Putamen (tissue), 1 donor: ENCODE measurements at regions not wholly inside any gene's neighbourhood (a gene's known extent, or its start where the extent isn't known, plus 50 kb on each side); places are given as distances from the start of the nearest gene placed in this dataset.
A peak's percentile ranks its signal among the peaks of the same experiment; 100 is the strongest.
"Not testable (repeated sequence)": the region's sequence is repeated elsewhere in the genome, so short reads cannot be mapped to it uniquely, and the experiment has no call there.

Experiments used
- DNase-seq: peaks from one replicate; pipeline ENCODE4 v3.0.0-alpha.2; 2016; ENCODE audit warnings: low spot score

DNA sequence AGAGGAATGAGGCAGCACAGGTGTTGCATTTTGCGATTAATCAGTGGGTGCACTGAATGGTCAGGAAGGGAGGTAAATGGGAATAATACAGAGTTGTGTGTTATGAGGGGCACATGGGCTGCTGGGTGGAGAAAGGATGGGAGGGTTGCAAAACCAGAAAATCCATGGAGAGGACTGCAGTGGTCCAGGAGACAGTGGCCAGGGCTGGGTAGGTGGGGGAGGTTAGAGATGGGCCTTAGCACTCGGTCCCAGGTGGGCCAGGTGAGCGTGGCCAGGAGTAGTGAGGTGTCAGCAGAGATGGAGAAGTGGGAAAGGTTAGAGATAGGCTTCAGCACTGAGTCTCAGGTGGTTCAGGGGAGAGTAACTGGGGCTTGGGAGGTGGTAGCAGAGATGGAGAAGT lies 399.1 kb upstream of the LARGE1 start:
- no peak for DNase-seq

DNA sequence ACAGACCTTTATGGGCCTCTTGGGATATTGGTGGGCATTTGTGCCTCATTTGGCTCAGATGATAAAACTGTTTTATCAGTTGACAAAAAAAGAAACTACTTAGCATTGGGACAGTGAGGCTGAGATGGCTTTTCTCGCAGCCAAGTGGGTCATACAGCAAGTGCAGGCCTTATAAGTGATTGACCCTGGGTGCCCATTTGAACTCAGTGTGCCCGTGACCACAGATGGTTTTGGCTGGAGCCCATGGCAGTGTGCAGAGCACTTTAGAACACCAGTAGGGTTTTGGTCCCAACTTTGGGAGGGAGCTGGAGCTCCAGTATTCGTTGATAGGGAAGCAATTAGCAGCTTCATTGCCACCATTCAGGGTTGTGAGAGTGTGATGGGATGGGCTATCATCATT lies 404.5 kb upstream of the LARGE1 start:
- no peak for DNase-seq

DNA sequence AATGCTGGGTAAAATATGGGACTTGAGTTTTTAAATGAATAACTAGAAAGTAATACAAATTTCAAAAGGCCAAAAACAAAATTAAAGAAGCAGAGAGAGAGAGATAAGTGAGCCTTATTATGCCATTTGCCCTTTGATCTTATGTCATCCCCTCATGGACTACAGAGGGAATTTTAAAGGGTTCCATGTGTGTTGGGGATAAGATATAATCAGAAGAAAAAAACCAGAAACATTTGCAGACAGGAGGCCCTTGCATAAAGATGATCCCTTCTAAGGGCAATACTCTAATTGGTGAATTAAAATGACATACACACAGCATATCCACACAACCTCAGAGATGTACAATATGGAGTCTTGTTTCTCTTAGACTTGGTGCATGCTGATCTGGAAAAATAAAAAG lies 406.6 kb upstream of the LARGE1 start:
- DNase-seq, result no peak

DNA sequence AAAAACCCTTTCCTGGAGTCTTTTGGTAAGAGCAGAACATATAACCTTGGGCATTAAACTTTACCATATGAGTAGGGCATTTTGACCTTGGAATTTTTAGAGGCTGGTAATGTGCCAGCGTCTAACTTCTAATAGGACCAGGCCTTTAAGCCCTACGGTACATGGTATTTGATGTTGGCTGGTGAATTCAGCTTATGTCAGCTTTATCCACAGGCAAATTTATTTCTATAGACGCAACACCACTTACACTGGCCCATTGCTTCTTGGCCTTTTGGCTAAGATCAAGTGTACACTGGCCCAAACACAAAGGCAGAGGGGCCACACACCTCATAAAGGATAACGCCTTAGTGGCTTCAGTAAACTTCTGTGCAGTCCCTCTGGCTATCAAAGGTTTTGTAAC lies 410.2 kb upstream of the LARGE1 start:
- no peak for DNase-seq

DNA sequence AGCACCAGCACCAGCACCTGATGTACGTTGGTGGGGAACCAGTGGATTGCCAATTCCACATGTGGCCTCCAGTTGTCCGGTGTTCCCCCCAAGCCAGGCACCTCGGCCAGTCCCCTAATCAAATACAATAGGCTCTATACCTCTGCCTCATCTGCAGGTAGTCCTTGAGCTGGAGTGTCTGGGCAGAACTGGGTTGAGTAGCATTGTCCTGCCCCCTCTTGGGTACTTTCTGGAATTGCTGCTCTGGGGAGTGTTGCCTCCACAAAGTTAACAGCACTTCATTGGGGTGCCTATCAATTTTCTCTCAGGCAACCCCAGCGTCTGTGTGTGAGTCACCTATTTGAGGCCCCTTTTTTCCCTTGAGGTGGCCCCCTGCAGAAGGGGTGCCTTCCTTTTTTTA lies 413.0 kb upstream of the LARGE1 start:
- no peak for DNase-seq

DNA sequence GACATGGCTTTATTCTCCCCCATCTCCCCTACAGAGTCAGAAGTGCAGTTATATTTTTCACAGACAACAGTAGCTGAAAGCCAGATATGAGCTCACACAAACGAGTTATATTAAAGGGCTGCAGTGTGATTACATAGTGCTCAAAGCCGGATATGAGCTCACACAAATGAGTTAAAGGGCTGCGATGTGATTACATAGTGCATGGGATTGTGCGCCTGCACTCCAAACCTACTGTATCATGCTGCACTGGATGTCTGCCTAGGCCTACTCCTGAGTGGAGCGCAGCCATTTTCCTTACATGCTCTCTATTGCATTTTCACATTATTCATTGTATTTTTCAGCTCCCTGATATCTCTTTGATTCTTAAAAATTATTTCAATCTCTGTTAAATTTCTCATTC lies 414.6 kb upstream of the LARGE1 start:
- no peak for DNase-seq

DNA sequence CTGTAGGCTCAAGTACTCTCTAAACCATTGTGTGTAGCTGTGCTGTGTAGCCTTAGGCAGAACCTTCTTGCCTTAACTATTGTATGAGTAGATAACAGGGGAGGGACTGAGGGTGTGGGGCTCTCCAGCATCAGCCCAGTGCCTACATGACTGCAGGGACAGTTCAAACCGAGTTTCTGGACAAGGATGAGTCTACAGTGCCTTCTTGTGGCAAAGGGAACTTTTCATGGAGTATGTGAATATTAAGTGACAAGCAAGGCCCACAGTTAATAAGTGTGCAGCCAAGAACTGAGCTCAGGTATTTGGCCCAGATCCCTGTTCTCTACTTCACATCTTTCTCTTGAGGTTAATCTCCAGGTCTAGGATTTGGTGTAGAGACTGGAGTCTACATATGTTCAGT lies 424.4 kb upstream of the LARGE1 start:
- DNase-seq, result no peak

DNA sequence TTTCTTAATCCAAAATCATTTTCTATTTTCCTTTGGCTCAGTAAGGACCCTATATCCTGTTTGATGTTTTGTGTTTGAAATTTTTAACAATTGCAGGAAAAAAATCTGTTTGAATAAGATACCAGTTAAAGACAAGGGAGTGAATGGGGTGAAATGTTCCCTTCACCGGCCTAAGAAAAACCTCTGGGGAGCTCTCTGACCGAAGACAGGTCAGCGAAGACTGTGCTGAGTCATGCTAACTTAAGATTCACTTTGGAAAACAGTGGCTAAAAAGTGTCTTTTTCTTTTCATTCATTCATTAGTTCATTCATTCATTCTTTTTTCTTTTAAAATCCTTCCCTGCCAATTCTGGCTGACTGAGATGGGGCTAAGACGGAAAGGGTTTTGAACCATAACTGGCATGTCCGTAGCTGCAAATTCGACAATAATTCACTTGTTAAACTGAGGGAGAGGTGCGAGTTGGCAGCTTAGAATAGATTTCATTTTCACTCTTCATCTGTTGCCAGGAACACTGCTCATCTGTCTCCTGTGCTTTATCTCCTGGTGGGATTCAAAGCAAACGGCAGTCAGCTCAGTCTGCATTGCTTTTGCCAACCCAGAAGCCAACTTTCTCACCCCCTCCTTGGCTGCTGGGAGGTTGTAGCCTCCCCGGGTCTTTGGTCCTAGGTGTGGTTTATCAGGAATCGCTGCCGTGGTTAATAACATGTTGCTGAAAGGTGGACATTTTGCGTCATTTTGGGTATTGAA lies 434.0 kb upstream of the LARGE1 start:
- DNase-seq, result no peak

DNA sequence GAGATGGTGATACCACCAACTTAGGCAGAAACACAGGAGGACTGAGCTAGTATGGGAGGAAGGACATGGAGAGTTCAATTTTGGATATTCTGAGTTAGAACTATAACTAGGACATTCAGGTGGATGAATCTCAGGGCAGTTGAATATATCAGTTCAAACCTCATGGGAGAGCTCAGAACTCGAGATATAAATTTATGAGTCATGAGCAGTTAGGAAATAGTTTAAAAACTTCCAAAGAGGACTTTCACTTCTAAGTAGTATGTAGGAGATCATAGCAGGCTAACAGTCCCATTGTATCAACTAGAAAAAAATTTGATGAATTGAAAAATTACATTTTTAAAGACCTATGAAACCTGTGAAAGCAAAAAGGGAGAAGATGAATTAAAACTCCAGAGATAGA lies 436.2 kb upstream of the LARGE1 start:
- DNase-seq, result no peak

DNA sequence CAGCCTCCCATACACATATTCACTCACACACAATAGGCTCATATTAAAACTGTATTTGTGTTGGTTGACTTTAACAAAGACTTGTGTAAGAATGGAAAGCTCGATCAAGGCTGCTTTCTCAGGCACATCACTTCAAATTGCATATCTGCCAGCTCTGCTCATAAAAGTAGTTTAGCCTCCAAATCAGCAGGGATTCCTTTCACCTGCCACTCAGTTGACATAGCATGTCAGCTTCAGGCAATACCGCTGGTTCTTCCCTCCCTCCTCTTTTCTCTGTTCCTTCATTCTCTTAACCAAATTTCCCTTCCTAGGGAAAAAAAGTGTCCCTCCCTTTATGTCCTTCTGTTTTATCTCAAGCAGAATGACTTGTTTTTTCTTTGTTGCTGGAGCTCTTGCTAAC lies 450.4 kb upstream of the LARGE1 start:
- DNase-seq, result no peak

DNA sequence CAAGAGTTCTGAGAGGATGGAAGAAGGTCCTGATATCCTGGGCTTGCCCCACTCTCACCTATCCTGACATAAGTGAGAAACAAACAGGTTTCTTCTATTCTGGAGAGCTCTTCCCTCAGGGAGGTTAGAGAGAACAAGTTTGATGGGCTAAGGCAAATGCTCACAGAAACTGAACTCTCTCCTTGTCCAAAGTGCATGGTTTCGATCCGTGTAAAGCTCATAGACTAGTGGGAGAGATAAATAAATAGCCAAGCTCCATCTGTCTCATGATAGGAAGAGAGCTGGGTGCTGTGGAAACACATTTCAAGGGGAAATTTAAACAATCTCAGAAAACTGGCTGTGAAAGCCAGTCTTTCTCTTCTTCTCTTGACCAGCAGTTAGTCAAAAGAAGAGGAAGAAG lies 459.5 kb upstream of the LARGE1 start:
- DNase-seq, result no peak

DNA sequence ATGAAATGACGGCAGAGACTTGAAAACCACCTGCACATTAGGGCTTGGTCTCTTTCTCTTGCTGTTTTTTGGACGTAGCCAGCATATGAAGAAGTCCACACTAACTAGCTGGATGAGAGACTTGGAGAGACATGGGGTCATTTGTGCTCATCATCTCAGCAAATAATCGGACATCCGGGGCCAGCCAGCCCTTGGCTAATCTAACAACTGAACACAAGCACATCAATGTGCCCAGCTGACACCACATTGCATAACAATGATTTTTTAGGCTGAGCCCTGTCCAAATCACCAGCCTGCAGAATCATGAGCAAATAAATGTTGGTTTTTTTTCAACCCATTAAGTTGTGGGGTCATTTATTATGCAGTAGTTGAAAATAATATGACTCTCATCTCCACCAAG lies 460.3 kb upstream of the LARGE1 start:
- DNase-seq, result no peak

DNA sequence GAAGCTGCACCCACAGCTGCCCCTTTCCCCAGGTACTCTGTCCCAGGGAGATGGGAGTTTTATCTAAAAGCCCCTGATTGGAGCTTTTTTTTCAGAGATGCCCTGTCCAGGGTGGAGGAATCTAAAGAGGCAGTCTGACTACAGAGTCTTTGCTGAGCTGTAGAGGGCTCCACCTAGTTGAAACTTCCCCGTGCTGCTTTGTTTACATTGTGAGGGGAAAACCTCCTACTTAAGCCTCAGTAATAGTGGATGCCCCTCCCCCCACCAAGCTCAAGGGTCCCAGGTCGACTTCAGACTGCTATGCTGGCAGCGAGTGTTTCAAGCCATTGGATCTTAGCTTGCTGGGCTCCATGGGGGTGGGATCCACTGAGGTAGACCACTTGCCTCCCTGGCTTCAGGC lies 470.1 kb upstream of the LARGE1 start:
- DNase-seq, result no peak

DNA sequence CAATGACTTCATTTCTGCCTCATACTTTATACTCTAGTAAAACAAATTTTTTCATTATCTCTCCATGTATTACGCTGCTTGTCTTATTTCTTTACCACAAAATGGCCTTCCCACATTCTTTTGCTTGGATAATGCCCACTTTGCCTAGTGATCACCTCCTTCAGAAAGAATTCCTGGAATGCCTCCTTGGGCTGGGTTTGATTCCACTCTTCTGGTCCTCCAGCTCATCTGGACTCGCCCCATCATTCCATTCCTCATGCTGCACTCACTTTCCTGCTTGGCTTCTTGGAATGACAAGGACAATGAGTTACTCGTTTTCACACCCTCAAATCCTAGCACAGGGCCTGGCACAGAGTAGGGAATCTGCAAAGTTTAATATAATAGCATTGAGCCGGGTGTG lies 475.1 kb upstream of the LARGE1 start:
- DNase-seq, result no peak

DNA sequence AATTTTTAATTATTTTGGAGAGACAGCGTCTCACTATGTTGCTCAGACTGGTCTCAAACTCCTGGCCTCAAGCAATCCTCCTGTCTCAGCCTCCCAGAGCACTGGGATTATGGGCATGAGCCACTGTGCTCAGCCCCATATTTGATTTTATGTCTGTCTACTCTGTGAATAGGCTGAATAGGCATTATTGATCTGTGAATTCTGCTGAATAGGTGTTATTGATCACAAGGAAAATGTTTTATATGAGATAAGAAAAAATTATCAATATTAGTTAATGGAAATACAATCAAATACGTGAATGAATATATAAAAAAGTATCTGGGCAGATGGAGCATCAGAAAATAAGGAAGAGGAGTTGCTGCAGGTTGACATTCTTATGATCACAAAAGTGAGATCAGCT lies 483.4 kb upstream of the LARGE1 start:
- no peak for DNase-seq

DNA sequence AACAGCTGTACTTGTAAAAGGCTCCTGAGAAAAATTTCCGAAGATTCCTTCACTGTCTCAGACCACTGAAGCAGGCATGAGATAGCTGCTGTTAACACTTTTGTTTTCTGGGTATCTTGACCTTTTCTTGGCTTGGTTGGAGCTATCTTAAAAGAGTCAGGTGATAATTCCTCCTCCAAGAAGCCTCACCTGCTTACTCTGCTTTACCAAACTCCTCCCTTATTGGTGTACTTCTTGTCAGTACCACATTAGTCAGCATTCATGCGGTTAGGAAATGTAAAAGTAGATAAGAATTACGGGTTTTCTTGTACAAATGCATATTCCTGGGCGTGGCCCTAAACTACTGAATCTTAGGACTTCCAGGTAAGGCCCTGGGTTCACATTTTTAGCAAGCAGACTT lies 489.8 kb upstream of the LARGE1 start:
- DNase-seq, result no peak

DNA sequence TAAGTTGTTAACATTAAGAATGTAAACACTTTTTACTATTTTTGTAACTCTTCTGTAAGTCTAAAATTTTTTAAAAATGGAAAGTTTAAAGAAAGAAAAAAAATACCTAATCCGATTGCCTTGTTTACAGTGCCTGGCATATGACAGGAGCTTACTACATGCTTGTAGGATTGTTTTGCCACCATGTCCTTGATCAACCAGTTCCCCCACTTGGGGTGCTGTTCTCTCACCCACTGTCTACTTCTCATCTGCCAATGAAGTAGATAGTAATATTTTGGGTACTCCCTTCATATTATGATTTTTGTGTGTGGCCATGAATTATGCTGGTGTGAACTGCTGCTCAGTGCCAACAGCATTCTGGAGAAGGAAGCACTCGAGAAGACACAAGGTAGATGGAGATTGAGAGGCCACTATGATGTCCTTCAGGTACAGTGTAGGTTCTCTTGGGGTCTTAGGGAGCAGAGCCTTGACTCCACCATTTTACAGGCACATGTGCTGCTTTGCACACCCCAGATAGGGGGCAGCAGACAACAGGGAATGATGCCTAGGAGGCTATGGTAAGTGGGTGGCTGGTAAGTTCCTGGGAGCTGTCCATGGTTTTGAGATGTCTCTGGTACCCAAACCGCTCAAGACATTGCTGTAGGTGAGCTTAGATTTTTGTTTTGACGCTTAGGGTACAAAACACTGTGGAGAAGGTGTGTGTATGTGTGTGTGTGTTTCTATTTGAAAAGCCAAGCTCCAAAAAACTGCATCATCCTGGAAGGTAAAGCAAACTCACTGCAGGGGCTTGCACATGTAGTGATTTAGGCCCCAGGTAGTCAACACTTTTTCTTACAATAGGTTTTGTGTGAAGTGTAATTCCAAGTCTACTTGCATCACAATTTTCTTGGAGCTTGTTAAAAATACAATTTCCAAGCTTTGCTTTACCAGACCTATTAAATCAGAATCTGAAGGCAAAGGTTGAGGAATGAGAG lies 494.5 kb upstream of the LARGE1 start:
- peak; percentile 0 for DNase-seq

DNA sequence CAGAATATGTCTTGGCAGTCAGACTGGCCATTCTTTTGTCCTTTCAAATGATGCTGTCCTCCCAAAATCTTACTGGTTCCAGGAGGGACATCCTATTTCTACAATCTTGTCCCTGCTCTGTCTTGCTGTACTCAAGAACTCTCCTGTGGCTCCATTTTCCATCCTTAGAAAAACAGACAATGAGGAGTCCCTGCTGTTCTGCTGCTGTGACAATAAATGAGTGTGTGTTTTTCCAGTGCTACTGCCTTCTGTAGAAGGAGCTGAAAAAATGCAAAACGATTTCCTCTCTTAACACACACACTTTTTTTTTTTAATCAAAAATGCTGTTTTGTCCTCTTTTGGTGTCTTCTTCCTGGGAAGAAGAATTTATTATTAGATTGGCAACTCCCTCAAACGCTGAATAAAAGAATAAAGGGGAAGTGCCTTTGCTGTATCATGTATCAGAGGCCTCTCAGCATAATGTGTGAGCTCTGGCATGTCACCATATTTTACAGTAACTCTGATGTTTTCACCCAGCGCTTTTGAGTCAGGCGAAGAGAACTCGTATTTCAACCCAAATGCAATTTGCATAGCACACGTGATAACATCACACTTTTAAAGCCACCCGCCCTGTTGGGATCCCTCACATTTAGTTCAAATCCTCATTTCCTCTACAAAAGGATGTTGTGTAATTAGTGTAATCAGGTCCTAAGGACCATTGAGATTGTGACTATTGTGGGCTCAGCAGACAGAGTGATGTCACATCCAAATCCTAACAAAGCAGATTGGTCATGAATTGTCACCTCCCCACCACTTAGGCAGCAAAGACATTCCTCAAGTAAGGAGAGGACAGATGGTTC lies 496.0 kb upstream of the LARGE1 start:
- DNase-seq, result no peak

DNA sequence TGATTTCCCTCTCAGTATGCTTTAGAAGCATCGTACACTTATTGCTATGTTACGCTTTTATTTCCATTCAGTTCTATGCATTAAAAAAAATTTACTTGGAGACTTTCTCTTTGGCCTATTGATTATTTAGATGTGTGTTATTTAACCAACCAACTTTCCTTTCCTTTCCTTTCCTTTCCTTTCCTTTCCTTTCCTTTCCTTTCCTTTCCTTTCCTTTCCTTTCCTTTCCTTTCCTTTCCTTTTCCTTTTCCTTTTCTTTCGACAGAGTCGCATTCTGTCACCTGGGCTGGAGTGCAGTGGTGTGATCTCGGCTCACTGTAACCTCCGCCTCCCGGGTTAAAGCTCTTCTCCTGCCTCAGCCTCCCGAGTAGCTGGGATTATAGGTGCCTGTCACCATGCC lies 502.7 kb upstream of the LARGE1 start:
- not testable (repeated sequence) for DNase-seq

DNA sequence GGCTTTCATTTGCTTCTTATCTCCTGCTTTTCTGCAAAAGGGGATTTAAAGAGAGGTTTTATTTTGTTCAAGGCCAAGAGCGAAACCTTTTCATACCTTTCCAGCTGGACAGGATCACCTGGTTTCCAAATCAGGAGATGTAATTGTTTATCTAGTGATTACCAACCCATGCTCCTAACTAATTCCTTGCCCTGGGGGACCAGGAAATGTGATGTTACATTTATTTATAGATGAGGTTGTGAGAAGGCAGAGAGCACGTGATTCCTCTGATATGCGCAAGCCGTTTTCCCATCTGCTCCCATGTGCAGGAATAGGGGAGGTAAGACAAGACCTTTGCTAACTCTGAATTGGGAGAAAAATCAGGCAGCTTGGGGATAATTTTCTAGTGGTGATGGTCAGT lies 507.2 kb upstream of the LARGE1 start:
- DNase-seq, result no peak

DNA sequence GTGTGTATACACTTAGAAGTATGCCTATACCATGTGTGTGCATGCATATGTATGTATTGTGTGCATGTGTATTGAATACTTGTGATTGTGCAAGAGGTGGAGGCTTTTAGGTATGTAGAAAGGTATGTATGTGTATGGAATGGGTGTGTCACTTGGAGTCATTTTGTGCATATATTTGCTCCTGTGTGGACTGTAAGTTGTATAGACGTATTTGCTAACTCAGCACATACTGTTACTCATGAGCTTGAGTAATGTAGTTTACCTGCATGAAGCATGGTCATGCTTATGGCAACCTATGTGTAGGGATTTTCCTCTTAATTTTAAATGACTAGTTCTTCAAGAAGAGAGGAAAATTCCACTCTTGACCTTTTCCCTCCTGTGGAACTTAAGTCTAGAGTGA lies 507.6 kb upstream of the LARGE1 start:
- no peak for DNase-seq

DNA sequence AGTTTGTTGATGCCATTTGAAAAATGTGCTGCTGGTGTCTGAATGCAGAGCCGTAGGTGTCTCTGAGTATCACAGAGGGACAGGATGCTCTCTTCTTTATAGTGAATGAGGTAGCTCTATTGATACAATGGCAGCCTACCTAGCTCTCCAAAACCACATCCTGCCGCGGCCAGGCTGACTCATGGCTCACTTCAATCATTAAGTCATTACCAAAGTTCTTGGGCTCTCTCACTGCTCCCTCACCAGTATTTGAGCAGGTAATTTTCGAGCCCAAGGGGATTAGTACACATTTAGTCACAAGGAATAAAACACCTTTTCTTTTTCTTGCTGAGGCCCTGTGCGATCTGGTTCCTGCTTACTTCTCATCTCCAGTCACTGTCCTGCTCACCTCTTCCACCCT lies 509.0 kb upstream of the LARGE1 start:
- no peak for DNase-seq

DNA sequence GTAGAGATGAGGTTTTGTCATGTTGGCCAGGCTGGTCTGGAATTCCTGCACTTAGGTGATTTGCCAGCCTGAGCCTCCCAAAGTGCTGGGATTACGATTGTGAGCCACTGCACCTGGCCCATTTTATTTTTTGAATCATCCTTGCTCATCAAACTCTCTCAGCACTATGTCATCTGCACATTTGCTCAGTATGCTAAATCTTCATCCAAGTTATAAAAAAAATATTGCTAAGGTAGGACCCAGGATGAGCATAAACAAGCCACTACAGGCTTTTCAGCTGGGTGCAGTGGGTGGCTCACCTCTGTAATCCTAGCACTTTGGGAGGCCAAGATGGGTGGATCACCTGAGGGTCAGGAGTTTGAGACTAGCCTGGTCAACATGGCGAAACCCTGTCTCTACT lies 510.1 kb upstream of the LARGE1 start:
- no peak for DNase-seq
